ENCODE measurements at regions not wholly inside any gene's neighbourhood (a gene's known extent, or its start where the extent isn't known, plus 50 kb on each side); places are given as distances from the start of the nearest gene placed in this dataset.
"Not testable (repeated sequence)": the region's sequence is repeated elsewhere in the genome, so short reads cannot be mapped to it uniquely, and the experiment has no call there.

GRCh38 chr15:20643024-20643770 lies 101.6 kb upstream of the GOLGA6L6 start:
- H3K27ac ChIP-seq, result no peak overlapping the region
- TF ChIP-seq POLR2A (IDR thresholded peaks at IDR 0.05) (no peak), EP300 (IDR thresholded peaks at IDR 0.05) (no peak), POLR2AphosphoS5 (IDR thresholded peaks at IDR 0.05) (no peak)
- TF ChIP-seq, protein P1, sequence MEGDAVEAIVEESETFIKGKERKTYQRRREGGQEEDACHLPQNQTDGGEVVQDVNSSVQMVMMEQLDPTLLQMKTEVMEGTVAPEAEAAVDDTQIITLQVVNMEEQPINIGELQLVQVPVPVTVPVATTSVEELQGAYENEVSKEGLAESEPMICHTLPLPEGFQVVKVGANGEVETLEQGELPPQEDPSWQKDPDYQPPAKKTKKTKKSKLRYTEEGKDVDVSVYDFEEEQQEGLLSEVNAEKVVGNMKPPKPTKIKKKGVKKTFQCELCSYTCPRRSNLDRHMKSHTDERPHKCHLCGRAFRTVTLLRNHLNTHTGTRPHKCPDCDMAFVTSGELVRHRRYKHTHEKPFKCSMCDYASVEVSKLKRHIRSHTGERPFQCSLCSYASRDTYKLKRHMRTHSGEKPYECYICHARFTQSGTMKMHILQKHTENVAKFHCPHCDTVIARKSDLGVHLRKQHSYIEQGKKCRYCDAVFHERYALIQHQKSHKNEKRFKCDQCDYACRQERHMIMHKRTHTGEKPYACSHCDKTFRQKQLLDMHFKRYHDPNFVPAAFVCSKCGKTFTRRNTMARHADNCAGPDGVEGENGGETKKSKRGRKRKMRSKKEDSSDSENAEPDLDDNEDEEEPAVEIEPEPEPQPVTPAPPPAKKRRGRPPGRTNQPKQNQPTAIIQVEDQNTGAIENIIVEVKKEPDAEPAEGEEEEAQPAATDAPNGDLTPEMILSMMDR (IDR thresholded peaks at IDR 0.05), result no peak
- intact Hi-C loops (cut with DNase I; ENCODE audit: low total_unique reads), result no loop called here
- H3K36me3 ChIP-seq, result no peaks in the 10 kb centered on the region
- H3K4me3 ChIP-seq, result no peak overlapping the region
- WGBS, 5 donors, result 57 to 72% (median 64%) methylated on average over 5 of the region's 5 CpGs
- peaks cover 0 to 5% (median 0%) of the 10 kb centered on the region in 3 donors for H3K27me3 ChIP-seq
- no peak for DNase-seq
- H3K4me1 ChIP-seq, result no peaks in the 10 kb centered on the region
- H3K9me3 ChIP-seq, result peaks cover 0 to 4% (median 0%) of the 10 kb centered on the region in 4 donors

DNA sequence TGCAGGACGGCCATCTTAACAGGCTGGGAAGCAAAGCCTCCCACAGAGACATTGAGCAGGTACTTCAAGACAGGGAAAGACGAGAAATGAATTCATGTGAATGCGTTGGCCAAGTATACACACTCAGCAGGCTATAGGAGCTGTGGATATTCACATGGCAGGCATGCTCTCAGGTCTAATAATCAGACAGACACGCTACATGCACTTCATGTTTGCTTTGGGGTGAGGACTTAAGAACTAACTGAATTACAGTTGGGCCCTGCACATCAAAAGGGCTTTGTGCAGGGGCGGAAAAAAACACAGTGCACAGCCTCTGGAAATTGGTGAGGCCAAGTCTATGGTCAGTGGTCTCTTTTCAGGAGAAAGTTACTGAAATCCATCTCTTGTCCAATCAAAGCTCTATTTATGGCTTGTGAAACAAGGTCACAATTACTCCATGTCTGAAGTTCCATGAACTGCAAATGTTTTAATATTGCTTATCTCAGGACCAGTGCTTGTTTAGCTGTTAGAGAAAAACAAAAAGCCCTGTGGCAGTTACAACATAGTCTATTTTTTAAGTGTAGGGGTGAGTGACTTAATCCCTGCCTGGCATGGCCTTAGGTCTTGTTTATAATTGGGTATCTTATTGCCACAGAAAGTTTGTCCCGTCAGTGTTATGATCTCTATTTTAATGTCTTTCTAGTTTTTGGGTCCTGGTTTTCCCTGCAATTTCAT lies 100.6 kb upstream of the GOLGA6L6 start:
- 50 to 66% (median 58%) methylated on average over 6 of the region's 6 CpGs for WGBS, 5 donors
- H3K27me3 ChIP-seq, result peaks cover 0 to 5% (median 0%) of the 10 kb centered on the region in 3 donors
- no peaks in the 10 kb centered on the region for H3K4me1 ChIP-seq
- H3K4me3 ChIP-seq, result no peak overlapping the region
- peaks cover 0 to 4% (median 0%) of the 10 kb centered on the region in 4 donors for H3K9me3 ChIP-seq
- DNase-seq, result no peak
- intact Hi-C loops (cut with DNase I; ENCODE audit: low total_unique reads), result no loop called here
- H3K27ac ChIP-seq, result no peak overlapping the region
- no peaks in the 10 kb centered on the region for H3K36me3 ChIP-seq
- TF ChIP-seq POLR2AphosphoS5 (IDR thresholded peaks at IDR 0.05), result no peak
- no peak for TF ChIP-seq EP300 (IDR thresholded peaks at IDR 0.05)

DNA sequence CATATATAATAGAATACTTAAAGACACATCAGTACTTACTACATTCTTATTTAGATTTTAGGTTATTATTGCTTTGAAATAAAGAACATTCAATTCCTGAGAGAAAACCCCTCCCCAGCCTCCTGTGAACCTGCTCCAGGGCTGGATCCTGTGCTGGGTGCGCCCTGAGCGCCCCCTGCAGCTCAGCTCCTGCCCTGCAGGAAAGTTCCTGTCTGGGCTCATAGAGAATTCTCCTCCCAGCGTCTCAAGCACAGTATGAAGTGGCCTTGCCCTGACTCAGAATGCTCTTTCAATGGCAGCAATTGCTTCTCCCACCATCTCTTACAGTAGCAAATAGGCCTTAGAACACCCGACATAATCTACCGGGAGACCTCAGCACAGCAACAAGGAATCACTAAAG lies 98.8 kb upstream of the GOLGA6L6 start:
- H3K36me3 ChIP-seq; H3K4me3 ChIP-seq; H3K27ac ChIP-seq; H3K4me1 ChIP-seq; H3K9me3 ChIP-seq; intact Hi-C loops (cut with DNase I; ENCODE audit: low total_unique reads); H3K27me3 ChIP-seq; DNase-seq: not testable (repeated sequence)
- 0 to 2% (median 0%) methylated on average over 2 of the region's 5 CpGs for WGBS, 5 donors

- H3K36me3 ChIP-seq; H3K4me3 ChIP-seq; H3K27me3 ChIP-seq; H3K4me1 ChIP-seq; DNase-seq; intact Hi-C loops (cut with DNase I; ENCODE audit: low total_unique reads); H3K27ac ChIP-seq; H3K9me3 ChIP-seq: not testable (repeated sequence)
- 0 to 73% (median 20%) methylated on average over 1 to 3 of the region's 5 CpGs; no CpG with 5 or more reads in 2 of the 5 donors for WGBS, 5 donors
Observed at GRCh38 chr15:20639224-20639623, 97.6 kb upstream of the GOLGA6L6 start.

- intact Hi-C loops (cut with DNase I; ENCODE audit: low total_unique reads); DNase-seq; H3K27me3 ChIP-seq; H3K4me1 ChIP-seq; H3K27ac ChIP-seq; H3K9me3 ChIP-seq; H3K4me3 ChIP-seq; H3K36me3 ChIP-seq: not testable (repeated sequence)
- 23 to 48% (median 34%) methylated on average over 2 of the region's 3 CpGs for WGBS, 5 donors
Observed at GRCh38 chr15:20637499-20637898, 95.9 kb upstream of the GOLGA6L6 start.

GRCh38 chr15:20629526-20629925 lies 87.9 kb upstream of the GOLGA6L6 start:
- H3K4me3 ChIP-seq; H3K4me1 ChIP-seq; DNase-seq; H3K36me3 ChIP-seq; H3K9me3 ChIP-seq; H3K27me3 ChIP-seq; H3K27ac ChIP-seq; intact Hi-C loops (cut with DNase I; ENCODE audit: low total_unique reads): not testable (repeated sequence)
- WGBS, 5 donors, result 63 to 93% (median 84%) methylated on average over 1 to 5 of the region's 5 CpGs; no CpG with 5 or more reads in 1 of the 5 donors

DNA sequence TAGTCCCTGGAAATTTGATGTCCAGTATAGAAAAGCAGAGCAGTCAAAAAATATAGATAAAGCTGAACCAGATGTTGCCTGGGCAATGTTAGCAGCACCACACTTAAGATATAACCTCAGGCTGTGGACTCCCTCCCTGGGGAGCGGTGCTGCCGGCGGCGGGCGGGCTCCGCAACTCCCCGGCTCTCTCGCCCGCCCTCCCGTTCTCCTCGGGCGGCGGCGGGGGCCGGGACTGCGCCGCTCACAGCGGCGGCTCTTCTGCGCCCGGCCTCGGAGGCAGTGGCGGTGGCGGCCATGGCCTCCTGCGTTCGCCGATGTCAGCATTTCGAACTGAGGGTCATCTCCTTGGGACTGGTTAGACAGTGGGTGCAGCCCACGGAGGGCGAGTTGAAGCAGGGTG lies 86.9 kb upstream of the GOLGA6L6 start:
- H3K4me1 ChIP-seq; DNase-seq; H3K9me3 ChIP-seq; H3K4me3 ChIP-seq; H3K27ac ChIP-seq; H3K27me3 ChIP-seq; H3K36me3 ChIP-seq; intact Hi-C loops (cut with DNase I; ENCODE audit: low total_unique reads): not testable (repeated sequence)
- WGBS, 5 donors, result 77 to 81% methylated on average over 6 to 9 of the region's 30 CpGs; no CpG with 5 or more reads in 3 of the 5 donors

- H3K4me1 ChIP-seq; H3K36me3 ChIP-seq; H3K9me3 ChIP-seq; H3K27me3 ChIP-seq; H3K4me3 ChIP-seq; DNase-seq; H3K27ac ChIP-seq; intact Hi-C loops (cut with DNase I; ENCODE audit: low total_unique reads): not testable (repeated sequence)
- 49 to 72% (median 52%) methylated on average over 4 of the region's 7 CpGs; no CpG with 5 or more reads in 2 of the 5 donors for WGBS, 5 donors
Observed at GRCh38 chr15:20625469-20625868, 83.9 kb upstream of the GOLGA6L6 start.

DNA sequence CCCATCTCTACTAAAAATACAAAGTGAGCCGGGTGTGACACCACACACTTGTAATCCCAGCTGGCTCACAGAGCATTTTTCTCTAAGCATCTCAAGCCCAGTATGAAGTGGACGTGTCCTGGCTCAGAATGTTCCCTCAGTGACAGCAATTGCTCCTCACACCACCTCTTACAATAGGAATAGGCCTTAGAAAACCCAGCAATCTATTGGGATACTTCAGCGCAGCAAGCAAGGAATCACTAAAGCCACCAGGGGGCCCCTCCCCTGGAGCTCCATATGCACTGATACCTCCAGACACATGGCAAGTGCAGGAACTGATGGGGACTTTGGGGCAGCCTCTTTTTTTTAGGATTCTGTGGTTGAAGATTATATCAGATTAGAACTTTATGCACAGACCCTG lies 82.5 kb upstream of the GOLGA6L6 start:
- H3K27ac ChIP-seq; H3K27me3 ChIP-seq; H3K4me3 ChIP-seq; intact Hi-C loops (cut with DNase I; ENCODE audit: low total_unique reads); DNase-seq; H3K9me3 ChIP-seq; H3K36me3 ChIP-seq; H3K4me1 ChIP-seq: not testable (repeated sequence)
- WGBS, 5 donors, result 58 to 61% (median 61%) methylated on average over 1 to 3 of the region's 3 CpGs; no CpG with 5 or more reads in 1 of the 5 donors

- H3K4me1 ChIP-seq; intact Hi-C loops (cut with DNase I; ENCODE audit: low total_unique reads): not testable (repeated sequence)
- WGBS, 5 donors, result no CpG with 5 or more reads among the region's 9 CpGs
Observed at GRCh38 chr15:20622117-20622516, 80.5 kb upstream of the GOLGA6L6 start.

More at GRCh38 chr15:20622117-20622516, 80.5 kb upstream of the GOLGA6L6 start:
- H3K27ac ChIP-seq, H3K4me3 ChIP-seq, H3K9me3 ChIP-seq, H3K36me3 ChIP-seq, DNase-seq, H3K27me3 ChIP-seq: not testable (repeated sequence)
